HG02870 (cell line): ENCODE measurements at regions not wholly inside any gene's neighbourhood (a gene's known extent, or its start where the extent isn't known, plus 50 kb on each side); places are given as distances from the start of the nearest gene placed in this dataset.

ENCODE experiments used
- ATAC-seq: cut with Tn5 transposase; IDR thresholded peaks from one replicate; pipeline ENCODE4 v1.9.1; 2021; ENCODE audit warnings: mild to moderate bottlenecking, moderate library complexity; ENCODE audit not compliant: unreplicated experiment

GRCh38 chr16:85398050-85398451 is 215.1 kb upstream of the GSE1 start:
- ATAC-seq: no peak

GRCh38 chr16:85398688-85399582 is 214.2 kb upstream of the GSE1 start:
- ATAC-seq: no peak

GRCh38 chr16:85399583-85400284 is 213.4 kb upstream of the GSE1 start:
- no peak for ATAC-seq

- ATAC-seq: no peak
Measured at GRCh38 chr16:85400305-85401205, 212.6 kb upstream of the GSE1 start.

GRCh38 chr16:85401370-85401916 is 211.7 kb upstream of the GSE1 start:
- ATAC-seq: no peak

GRCh38 chr16:85401917-85402766 is 211.0 kb upstream of the GSE1 start:
- no peak for ATAC-seq

GRCh38 chr16:85402910-85403692 is 210.0 kb upstream of the GSE1 start:
- ATAC-seq: no peak

GRCh38 chr16:85403693-85404092 is 209.4 kb upstream of the GSE1 start:
- ATAC-seq: no peak

GRCh38 chr16:85412911-85413520 is 200.1 kb upstream of the GSE1 start:
- ATAC-seq: no peak

- ATAC-seq: no peak
Measured at GRCh38 chr16:85413691-85414663, 199.1 kb upstream of the GSE1 start.

- ATAC-seq: no peak
Measured at GRCh38 chr16:85415196-85416090, 197.7 kb upstream of the GSE1 start.

GRCh38 chr16:85416228-85417109 is 196.7 kb upstream of the GSE1 start:
- ATAC-seq: no peak

- ATAC-seq: no peak
Measured at GRCh38 chr16:85417156-85417860, 195.8 kb upstream of the GSE1 start.

- ATAC-seq: no peak
Measured at GRCh38 chr16:85418978-85419491, 194.1 kb upstream of the GSE1 start.
